Gastroesophageal sphincter (tissue), 4 donors: ENCODE measurements at regions not wholly inside any gene's neighbourhood (a gene's known extent, or its start where the extent isn't known, plus 50 kb on each side); places are given as distances from the start of the nearest gene placed in this dataset.

Source experiments
- ATAC-seq: fragments of 150-250 bp; one replicate; pipeline ENCODE4 v1.9.1; 2016; ENCODE audit warnings: mild to moderate bottlenecking, moderate library complexity
- H3K27ac ChIP-seq, 4 donors: fragments of 200-600 bp; sonication (generic) in 3 of 4; 1 replicate in 3 of 4; 2 replicates in 1 of 4; pipeline ENCODE4 v1.5.1; 2016 to 2019
- H3K27me3 ChIP-seq: fragments of 200-600 bp; sonication (generic); one replicate; pipeline ENCODE4 v1.5.1; 2019
- H3K36me3 ChIP-seq, 2 donors: fragments of 200-600 bp; sonication (generic); one replicate each; pipeline ENCODE4 v1.5.1; 2019; ENCODE audit warnings: control low read depth in 1 of 2
- H3K4me1 ChIP-seq, 3 donors: fragments of 200-600 bp; sonication (generic); 1 replicate in 2 of 3; 2 replicates in 1 of 3; pipeline ENCODE4 v1.5.1; 2016 to 2019; ENCODE audit warnings: control low read depth in 2 of 3
- H3K4me3 ChIP-seq, 2 donors: fragments of 200-600 bp; sonication (generic); one replicate each; pipeline ENCODE4 v1.5.1; 2019; ENCODE audit warnings: mild to moderate bottlenecking in 1 of 2, moderate library complexity in 1 of 2
- H3K9me3 ChIP-seq, 3 donors: fragments of 200-600 bp; sonication (generic); one replicate each; pipeline ENCODE4 v1.5.1; 2017 to 2019; ENCODE audit warnings: control low read depth in 2 of 3
- EP300 ChIP-seq: sonication (generic); formaldehyde crosslinking; IDR thresholded peaks from one replicate; pipeline ENCODE4 v1.6.1; 2017; ENCODE audit warnings: antibody characterized with exemption, mild to moderate bottlenecking
- POLR2A ChIP-seq, 2 donors: fragments of 450-650 bp; IDR thresholded peaks; one replicate each; pipeline ENCODE4 v1.6.1; 2017; ENCODE audit warnings: antibody characterized with exemption in 2 of 2, mild to moderate bottlenecking in 2 of 2, moderate library complexity in 1 of 2
- POLR2AphosphoS5 ChIP-seq: sonication (generic); formaldehyde crosslinking; IDR thresholded peaks from one replicate; pipeline ENCODE4 v1.6.1; 2017; ENCODE audit warnings: antibody characterized with exemption
- WGBS, 2 donors: methylation state at CpG; one replicate each; pipeline ENCODE4 v1.1.5; 2018; ENCODE audit warnings: low coverage in 1 of 2; 5-methylcytosine and 5-hydroxymethylcytosine counted together
- TF ChIP-seq, protein P1 (sequence below), 4 experiments: fragments of 200-600 bp in 2 of 4; fragments of 450-650 bp in 2 of 4; sonication (generic) in 1 of 4; IDR thresholded peaks; one replicate each; pipeline ENCODE4 v1.5.1; 2017 to 2019; ENCODE audit warnings: antibody characterized with exemption in 4 of 4, mild to moderate bottlenecking in 2 of 4, moderate library complexity in 2 of 4

DNA sequence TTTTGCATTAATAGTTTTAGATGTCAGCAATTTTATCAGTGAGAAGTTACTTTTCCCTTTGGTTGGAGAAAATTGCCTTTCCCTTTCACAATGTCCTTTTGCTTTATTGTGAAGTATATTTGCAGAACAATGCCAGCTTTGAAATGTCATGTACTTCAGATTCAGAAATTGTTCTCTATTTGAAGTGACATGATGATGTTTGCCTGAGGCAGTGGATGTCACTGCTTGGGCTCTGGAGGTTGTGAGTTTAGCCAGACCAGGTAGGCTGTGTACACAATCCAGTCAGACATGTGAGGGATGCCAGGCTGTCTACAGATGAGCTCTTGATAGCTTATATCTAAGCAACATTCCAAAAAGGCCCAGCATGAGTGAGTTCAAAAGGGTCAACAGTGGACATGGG is 451.9 kb upstream of the FBXO33 start:
- TF ChIP-seq, protein P1, sequence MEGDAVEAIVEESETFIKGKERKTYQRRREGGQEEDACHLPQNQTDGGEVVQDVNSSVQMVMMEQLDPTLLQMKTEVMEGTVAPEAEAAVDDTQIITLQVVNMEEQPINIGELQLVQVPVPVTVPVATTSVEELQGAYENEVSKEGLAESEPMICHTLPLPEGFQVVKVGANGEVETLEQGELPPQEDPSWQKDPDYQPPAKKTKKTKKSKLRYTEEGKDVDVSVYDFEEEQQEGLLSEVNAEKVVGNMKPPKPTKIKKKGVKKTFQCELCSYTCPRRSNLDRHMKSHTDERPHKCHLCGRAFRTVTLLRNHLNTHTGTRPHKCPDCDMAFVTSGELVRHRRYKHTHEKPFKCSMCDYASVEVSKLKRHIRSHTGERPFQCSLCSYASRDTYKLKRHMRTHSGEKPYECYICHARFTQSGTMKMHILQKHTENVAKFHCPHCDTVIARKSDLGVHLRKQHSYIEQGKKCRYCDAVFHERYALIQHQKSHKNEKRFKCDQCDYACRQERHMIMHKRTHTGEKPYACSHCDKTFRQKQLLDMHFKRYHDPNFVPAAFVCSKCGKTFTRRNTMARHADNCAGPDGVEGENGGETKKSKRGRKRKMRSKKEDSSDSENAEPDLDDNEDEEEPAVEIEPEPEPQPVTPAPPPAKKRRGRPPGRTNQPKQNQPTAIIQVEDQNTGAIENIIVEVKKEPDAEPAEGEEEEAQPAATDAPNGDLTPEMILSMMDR (IDR thresholded peaks at IDR 0.05) = no peak
- no peak for TF ChIP-seq POLR2AphosphoS5
- TF ChIP-seq POLR2A (IDR thresholded peaks at IDR 0.05) = no peak
- no peak for TF ChIP-seq EP300
- Histone ChIP-seq H3K9me3 (peaks cover 0 to 34% (median 0%) of the 10 kb centered on the region in 3 donors), H3K4me1 (no peaks in the 10 kb centered on the region), H3K27ac (no peak overlapping the region), H3K4me3 (no peak overlapping the region), H3K36me3 (no peaks in the 10 kb centered on the region), H3K27me3 (no peaks in the 10 kb centered on the region)
- no peak for ATAC-seq

- Histone ChIP-seq H3K36me3 (no peaks in the 10 kb centered on the region), H3K4me3 (no peak overlapping the region), H3K27me3 (no peaks in the 10 kb centered on the region), H3K27ac (no peak overlapping the region), H3K4me1 (no peaks in the 10 kb centered on the region), H3K9me3 (peaks cover 0 to 10% (median 0%) of the 10 kb centered on the region in 3 donors)
- no peak for ATAC-seq
- TF ChIP-seq, protein P1 (IDR thresholded peaks at IDR 0.05) = no peak
- TF ChIP-seq EP300 (no peak), POLR2A (IDR thresholded peaks at IDR 0.05) (no peak), POLR2AphosphoS5 (no peak)
- WGBS, 2 donors = 86 to 92% methylated on average over 1 of the region's 1 CpG
These were observed 448.7 kb upstream of the FBXO33 start for GRCh38 chr14:39880965-39881364.

DNA sequence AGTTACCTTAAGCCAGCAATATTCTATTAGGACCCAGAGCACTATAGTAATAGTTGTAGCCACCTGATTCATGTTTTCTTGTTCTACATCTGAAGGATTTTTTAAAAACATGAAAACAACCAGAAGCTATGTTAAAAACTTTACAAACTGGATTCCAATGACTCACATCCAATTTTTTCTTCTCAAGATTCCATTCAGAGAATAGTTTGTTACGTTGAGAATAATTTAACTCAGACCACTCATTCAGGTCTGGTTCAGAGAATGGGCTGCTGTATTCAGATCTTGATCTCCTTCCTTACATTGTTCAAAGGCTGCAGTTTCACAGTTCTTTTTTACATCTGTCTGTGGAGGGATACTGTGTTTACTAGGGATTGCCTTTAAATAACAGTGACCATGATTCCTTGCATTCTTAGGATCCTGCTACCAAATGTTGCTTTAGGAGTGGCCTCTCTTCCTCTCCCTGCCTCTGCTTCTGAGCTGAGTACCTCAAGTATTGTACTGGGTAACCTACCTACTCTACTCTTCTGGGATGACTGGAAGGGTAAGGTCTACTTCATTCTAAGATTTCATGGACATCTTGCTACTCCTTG is 448.0 kb upstream of the FBXO33 start:
- Histone ChIP-seq H3K36me3 (no peaks in the 10 kb centered on the region), H3K4me3 (no peak overlapping the region), H3K27ac (no peak overlapping the region), H3K27me3 (no peaks in the 10 kb centered on the region), H3K4me1 (no peaks in the 10 kb centered on the region), H3K9me3 (peaks cover 0 to 3% (median 0%) of the 10 kb centered on the region in 3 donors)
- TF ChIP-seq EP300 (no peak), POLR2AphosphoS5 (no peak), POLR2A (IDR thresholded peaks at IDR 0.05) (no peak)
- TF ChIP-seq, protein P1 (IDR thresholded peaks at IDR 0.05) = no peak
- ATAC-seq = no peak
- WGBS, 2 donors = 60 to 67% methylated on average over 1 of the region's 1 CpG

- Histone ChIP-seq H3K4me1 (no peaks in the 10 kb centered on the region), H3K9me3 (no peaks in the 10 kb centered on the region), H3K27me3 (no peaks in the 10 kb centered on the region), H3K27ac (no peak overlapping the region), H3K4me3 (no peak overlapping the region), H3K36me3 (no peaks in the 10 kb centered on the region)
- 61 to 68% methylated on average over 4 of the region's 4 CpGs for WGBS, 2 donors
- ATAC-seq = no peak
- no peak for TF ChIP-seq POLR2AphosphoS5
- no peak for TF ChIP-seq POLR2A (IDR thresholded peaks at IDR 0.05)
- TF ChIP-seq, protein P1 (IDR thresholded peaks at IDR 0.05) = no peak
- no peak for TF ChIP-seq EP300
These were observed 445.5 kb upstream of the FBXO33 start for GRCh38 chr14:39877577-39878190.

GRCh38 chr14:39876916-39877315 is 444.7 kb upstream of the FBXO33 start:
- H3K27ac ChIP-seq = no peak overlapping the region
- WGBS, 2 donors = no CpG with 5 or more reads among the region's 1 CpG
- H3K4me3 ChIP-seq = no peak overlapping the region
- no peak for ATAC-seq
- TF ChIP-seq POLR2A (IDR thresholded peaks at IDR 0.05) (no peak), POLR2AphosphoS5 (no peak), EP300 (no peak)
- TF ChIP-seq, protein P1 (IDR thresholded peaks at IDR 0.05) = no peak
- no peaks in the 10 kb centered on the region for H3K9me3 ChIP-seq
- H3K27me3 ChIP-seq = no peaks in the 10 kb centered on the region
- no peaks in the 10 kb centered on the region for H3K36me3 ChIP-seq
- no peaks in the 10 kb centered on the region for H3K4me1 ChIP-seq
